ENCODE measurements at regions not wholly inside any gene's neighbourhood (a gene's known extent, or its start where the extent isn't known, plus 50 kb on each side); places are given as distances from the start of the nearest gene placed in this dataset.

GRCh38 chr17:36717088-36717487 is 115.7 kb downstream of the MRM1 start:
- no peak for DNase-seq
- TF ChIP-seq EZH2 (IDR thresholded peaks at IDR 0.05; ENCODE audit: borderline replicate concordance, insufficient read depth, low read depth, low read length, poor library complexity, severe bottlenecking) (no peak), CTCF (IDR thresholded peaks at IDR 0.05) (no peak)
- Mint-ChIP-seq H3K4me1 (peaks cover 31% of the 10 kb centered on the region), H3K27me3 (peaks cover 13% of the 10 kb centered on the region), H3K9me3 (ENCODE audit: insufficient read depth) (no peaks in the 10 kb centered on the region), H3K4me3 (no peak overlapping the region), H3K27ac (no peak overlapping the region)
- H3K27me3 ChIP-seq (replicated peaks in 1 of 4; ENCODE audit: control extremely low read depth in 1 of 4, control insufficient read depth in 3 of 4, insufficient read depth in 4 of 4, low read length in 3 of 4) = peaks cover 0 to 8% (median 0%) of the 10 kb centered on the region in 4 experiments
- H3K36me3 ChIP-seq (replicated peaks in 1 of 2; ENCODE audit: control extremely low read depth in 1 of 2, control insufficient read depth in 1 of 2, extremely low read depth in 1 of 2, insufficient read depth in 2 of 2, low read length in 1 of 2) = no peaks in the 10 kb centered on the region
- peaks cover 0 to 5% (median 0%) of the 10 kb centered on the region in 3 donors for H3K9me3 ChIP-seq (ENCODE audit: control extremely low read depth in 1 of 3, control insufficient read depth in 2 of 3, insufficient read depth in 1 of 3, low read length in 2 of 3)
- H4K20me1 ChIP-seq (ENCODE audit: control insufficient read depth, insufficient read depth, low read length, poor library complexity, severe bottlenecking) = no peaks in the 10 kb centered on the region
- no peak for ATAC-seq (ENCODE audit: low read depth)
- peaks cover 17 to 23% of the 10 kb centered on the region in 2 donors for H3K4me1 ChIP-seq (ENCODE audit: control insufficient read depth in 2 of 2, insufficient read depth in 2 of 2, low read length in 2 of 2)
- H3K27ac ChIP-seq (ENCODE audit: low read length in 2 of 2) = no peak overlapping the region
- POLR2A ChIA-PET = no interaction called here
- 88% methylated on average over 2 of the region's 3 CpGs for WGBS (ENCODE audit: insufficient coverage)
- intact Hi-C loops (cut with micrococcal nuclease) = no loop called here
- no peaks in the 10 kb centered on the region for H3K79me2 ChIP-seq (ENCODE audit: control insufficient read depth, insufficient read depth, low read length)
- CTCF ChIA-PET = no interaction called here
- H3K4me2 ChIP-seq (replicated peaks; ENCODE audit: low read depth, low read length, poor library complexity, severe bottlenecking) = no peak overlapping the region
- H3K4me3 ChIP-seq (ENCODE audit: control extremely low read depth in 1 of 5, extremely low read depth in 1 of 5, insufficient read depth in 1 of 5, low read depth in 2 of 5, low read length in 4 of 5) = no peak overlapping the region
- no peak overlapping the region for H3K9ac ChIP-seq (ENCODE audit: low read length)
- no peak overlapping the region for H2AFZ ChIP-seq (ENCODE audit: insufficient read depth, low read depth, low read length, poor library complexity, severe bottlenecking)

- Histone ChIP-seq H2AFZ (ENCODE audit: insufficient read depth, low read depth, low read length, poor library complexity, severe bottlenecking) (peak overlapping the region; percentile 27), H3K4me1 (ENCODE audit: control insufficient read depth in 2 of 2, insufficient read depth in 2 of 2, low read length in 2 of 2) (peaks cover 25 to 35% of the 10 kb centered on the region in 2 donors), H3K4me3 (ENCODE audit: control extremely low read depth in 1 of 5, extremely low read depth in 1 of 5, insufficient read depth in 1 of 5, low read depth in 2 of 5, low read length in 4 of 5) (no peak overlapping the region), H3K36me3 (replicated peaks in 1 of 2; ENCODE audit: control extremely low read depth in 1 of 2, control insufficient read depth in 1 of 2, extremely low read depth in 1 of 2, insufficient read depth in 2 of 2, low read length in 1 of 2) (no peaks in the 10 kb centered on the region), H3K27ac (ENCODE audit: low read length in 2 of 2) (no peak overlapping the region), H3K9ac (ENCODE audit: low read length) (no peak overlapping the region), H4K20me1 (ENCODE audit: control insufficient read depth, insufficient read depth, low read length, poor library complexity, severe bottlenecking) (no peaks in the 10 kb centered on the region), H3K9me3 (ENCODE audit: control extremely low read depth in 1 of 3, control insufficient read depth in 2 of 3, insufficient read depth in 1 of 3, low read length in 2 of 3) (peaks cover 0 to 5% (median 0%) of the 10 kb centered on the region in 3 donors), H3K4me2 (replicated peaks; ENCODE audit: low read depth, low read length, poor library complexity, severe bottlenecking) (no peak overlapping the region), H3K27me3 (replicated peaks in 1 of 4; ENCODE audit: control extremely low read depth in 1 of 4, control insufficient read depth in 3 of 4, insufficient read depth in 4 of 4, low read length in 3 of 4) (peaks cover 0 to 4% (median 0%) of the 10 kb centered on the region in 4 experiments), H3K79me2 (ENCODE audit: control insufficient read depth, insufficient read depth, low read length) (no peaks in the 10 kb centered on the region)
- POLR2A ChIA-PET = no interaction called here
- Mint-ChIP-seq H3K4me3 (no peak overlapping the region), H3K4me1 (peaks cover 52% of the 10 kb centered on the region), H3K9me3 (ENCODE audit: insufficient read depth) (no peaks in the 10 kb centered on the region), H3K27ac (peak overlapping the region; percentile 79), H3K27me3 (peaks cover 4% of the 10 kb centered on the region)
- TF ChIP-seq CTCF (IDR thresholded peaks at IDR 0.05) (no peak), EZH2 (IDR thresholded peaks at IDR 0.05; ENCODE audit: borderline replicate concordance, insufficient read depth, low read depth, low read length, poor library complexity, severe bottlenecking) (no peak)
- intact Hi-C loops (cut with micrococcal nuclease) = loop anchor here (5.0 kb wide), 1 partner anchor 227 kb away; the partner anchor contains the start of gene AATF
- DNase-seq (no peak), ATAC-seq (ENCODE audit: low read depth) (no peak)
- WGBS (ENCODE audit: insufficient coverage) = 100% methylated on average over 1 of the region's 4 CpGs
- CTCF ChIA-PET = interaction anchor here (0.6 to 1.1 kb wide), 2 partner anchors 25 to 328 kb away, joined by 3 to 4 read pairs; no protein-coding TSS in a partner anchor
These were observed 118.7 kb downstream of the MRM1 start for GRCh38 chr17:36720131-36720530.

Measured in B cell (primary cell).